ENCODE measurements at regions not wholly inside any gene's neighbourhood (a gene's known extent, or its start where the extent isn't known, plus 50 kb on each side); places are given as distances from the start of the nearest gene placed in this dataset.

DNA sequence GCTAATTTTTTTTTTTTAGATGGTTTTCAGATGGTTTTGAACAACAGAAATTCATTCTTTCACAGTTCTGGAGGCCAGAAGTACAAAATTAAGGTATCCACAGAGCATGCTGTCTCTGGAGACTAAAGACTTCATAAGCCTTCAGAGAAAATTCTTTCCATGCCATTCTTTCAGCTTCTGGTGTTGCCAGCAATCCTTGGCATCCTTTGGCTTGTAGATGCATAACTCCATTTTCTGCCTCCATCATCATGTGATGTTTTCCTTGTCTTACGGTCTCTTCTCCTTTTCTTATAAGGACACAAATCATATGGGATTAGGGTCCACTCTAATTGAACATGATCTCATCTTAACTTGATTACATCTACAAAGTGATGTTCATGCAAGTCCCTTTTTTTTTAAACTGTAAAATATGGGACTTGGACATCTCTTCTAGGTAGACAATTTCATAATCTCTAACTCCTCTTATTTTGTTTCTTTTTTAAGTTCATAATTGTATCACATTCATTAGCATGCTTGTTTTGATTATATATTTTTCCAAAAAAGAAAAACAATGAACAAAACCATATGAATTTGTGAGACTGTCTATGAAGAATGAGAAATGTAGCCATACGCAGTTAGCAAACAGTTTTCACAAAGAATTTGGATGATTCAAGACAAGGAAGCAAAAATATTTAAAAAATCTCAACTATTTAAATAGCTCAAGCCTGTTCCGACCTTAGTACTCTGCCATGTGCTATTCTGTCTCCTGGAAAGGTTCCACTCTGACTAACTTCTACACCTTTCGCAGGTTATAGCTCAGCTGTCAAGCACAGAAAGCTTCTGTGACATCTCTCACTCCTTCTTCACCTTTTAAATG lies 53.1 kb upstream of the GIMD1 start:
- WGBS (ENCODE audit: insufficient coverage): 85% methylated on average over 2 of the region's 4 CpGs
- no peak overlapping the region for H3K27ac ChIP-seq (ENCODE audit: low read depth, low read length)
- DNase-seq (ENCODE audit: low read depth in 4 of 6, low spot score in 6 of 6): no peak
- no peaks in the 10 kb centered on the region for H3K9me3 ChIP-seq (ENCODE audit: control insufficient read depth, insufficient read depth, low read length)
- H3K4me1 ChIP-seq (ENCODE audit: control insufficient read depth, insufficient read depth, low read length): no peaks in the 10 kb centered on the region
- H3K36me3 ChIP-seq (ENCODE audit: control insufficient read depth, insufficient read depth, low read length): no peaks in the 10 kb centered on the region
- no peaks in the 10 kb centered on the region for H3K27me3 ChIP-seq (ENCODE audit: control insufficient read depth, insufficient read depth, low read length)
- H3K4me3 ChIP-seq (ENCODE audit: low read depth, low read length): no peak overlapping the region

GRCh38 chr4:106418444-106418843 lies 49.9 kb upstream of the GIMD1 start:
- Histone ChIP-seq H3K36me3 (ENCODE audit: control insufficient read depth, insufficient read depth, low read length) (no peaks in the 10 kb centered on the region), H3K9me3 (ENCODE audit: control insufficient read depth, insufficient read depth, low read length) (no peaks in the 10 kb centered on the region), H3K27me3 (ENCODE audit: control insufficient read depth, insufficient read depth, low read length) (no peaks in the 10 kb centered on the region), H3K27ac (ENCODE audit: low read depth, low read length) (no peak overlapping the region), H3K4me3 (ENCODE audit: low read depth, low read length) (no peak overlapping the region), H3K4me1 (ENCODE audit: control insufficient read depth, insufficient read depth, low read length) (no peaks in the 10 kb centered on the region)
- WGBS (ENCODE audit: insufficient coverage): no CpG with 5 or more reads among the region's 1 CpG
- DNase-seq (ENCODE audit: low read depth in 4 of 6, low spot score in 6 of 6): no peak

All from spinal cord (tissue), 9 donors.